NCI-H2171 treated with DMSO at 0.1 percent for 48 hours (cell line): ENCODE measurements at regions not wholly inside any gene's neighbourhood (a gene's known extent, or its start where the extent isn't known, plus 50 kb on each side); places are given as distances from the start of the nearest gene placed in this dataset.
"Not testable (repeated sequence)": the region's sequence is repeated elsewhere in the genome, so short reads cannot be mapped to it uniquely, and the experiment has no call there.

Experiments
- DNase-seq: peaks from one replicate; lab custom pipeline; 2025; lab: John Stamatoyannopoulos, UW

- DNase-seq, result no peak
These were observed 61.4 kb downstream of the NXNL2 start for GRCh38 chr9:88596376-88596775.

GRCh38 chr9:88604836-88605511 lies 70.0 kb downstream of the NXNL2 start:
- no peak for DNase-seq

GRCh38 chr9:88605512-88606362 lies 70.8 kb downstream of the NXNL2 start:
- no peak for DNase-seq

- no peak for DNase-seq
These were observed 79.4 kb downstream of the NXNL2 start for GRCh38 chr9:88614359-88614758.

- no peak for DNase-seq
These were observed 88.7 kb downstream of the NXNL2 start for GRCh38 chr9:88623698-88624097.

GRCh38 chr9:88628114-88628513 lies 93.1 kb downstream of the NXNL2 start:
- DNase-seq, result no peak

GRCh38 chr9:88628811-88629210 lies 93.8 kb downstream of the NXNL2 start:
- no peak for DNase-seq

- not testable (repeated sequence) for DNase-seq
These were observed 95.6 kb downstream of the NXNL2 start for GRCh38 chr9:88630574-88630973.

GRCh38 chr9:88635151-88635550 lies 100.2 kb downstream of the NXNL2 start:
- no peak for DNase-seq

GRCh38 chr9:88641456-88642240 lies 106.7 kb downstream of the NXNL2 start:
- no peak for DNase-seq

- DNase-seq, result no peak
These were observed 107.4 kb downstream of the NXNL2 start for GRCh38 chr9:88642336-88642735.

GRCh38 chr9:88643931-88644330 lies 109.0 kb downstream of the NXNL2 start:
- DNase-seq, result no peak

- DNase-seq, result peak; percentile 3
These were observed 110.3 kb downstream of the NXNL2 start for GRCh38 chr9:88645172-88645878.

GRCh38 chr9:88645879-88646199 lies 110.9 kb downstream of the NXNL2 start:
- DNase-seq, result no peak

- DNase-seq, result no peak
These were observed 111.7 kb downstream of the NXNL2 start for GRCh38 chr9:88646539-88647300.

GRCh38 chr9:88651682-88652633 lies 117.0 kb downstream of the NXNL2 start:
- peak; percentile 7 for DNase-seq

- DNase-seq, result no peak
These were observed 117.9 kb downstream of the NXNL2 start for GRCh38 chr9:88652876-88653275.

GRCh38 chr9:88653406-88653805 lies 118.4 kb downstream of the NXNL2 start:
- no peak for DNase-seq

- no peak for DNase-seq
These were observed 118.9 kb downstream of the NXNL2 start for GRCh38 chr9:88653911-88654310.

GRCh38 chr9:88657893-88658292 lies 122.9 kb downstream of the NXNL2 start:
- no peak for DNase-seq
